HG03159 (cell line): ENCODE measurements at regions not wholly inside any gene's neighbourhood (a gene's known extent, or its start where the extent isn't known, plus 50 kb on each side); places are given as distances from the start of the nearest gene placed in this dataset.

ENCODE experiments used
- ATAC-seq: cut with Tn5 transposase; IDR thresholded peaks from one replicate; pipeline ENCODE4 v1.9.1; 2021; ENCODE audit warnings: mild to moderate bottlenecking, moderate library complexity; ENCODE audit not compliant: unreplicated experiment

DNA sequence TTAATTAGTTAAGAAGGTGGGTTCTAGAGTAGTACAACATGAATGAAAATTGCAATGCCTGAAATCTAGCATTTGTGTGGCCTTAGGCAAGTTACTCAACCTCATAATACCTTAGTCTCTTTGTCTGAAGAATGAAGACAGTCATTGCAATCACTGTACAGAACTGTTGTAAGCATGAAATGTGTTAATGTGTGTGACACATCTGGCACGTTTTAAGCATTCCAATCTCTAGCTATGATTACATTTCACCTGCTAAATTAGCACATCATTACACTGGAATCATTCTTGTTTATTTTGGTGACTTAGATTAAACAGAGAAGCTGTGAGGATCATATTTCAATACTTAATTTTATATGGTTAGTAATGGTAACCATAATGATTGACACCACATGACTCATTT is 629.7 kb upstream of the KIF2B start:
- ATAC-seq = no peak

DNA sequence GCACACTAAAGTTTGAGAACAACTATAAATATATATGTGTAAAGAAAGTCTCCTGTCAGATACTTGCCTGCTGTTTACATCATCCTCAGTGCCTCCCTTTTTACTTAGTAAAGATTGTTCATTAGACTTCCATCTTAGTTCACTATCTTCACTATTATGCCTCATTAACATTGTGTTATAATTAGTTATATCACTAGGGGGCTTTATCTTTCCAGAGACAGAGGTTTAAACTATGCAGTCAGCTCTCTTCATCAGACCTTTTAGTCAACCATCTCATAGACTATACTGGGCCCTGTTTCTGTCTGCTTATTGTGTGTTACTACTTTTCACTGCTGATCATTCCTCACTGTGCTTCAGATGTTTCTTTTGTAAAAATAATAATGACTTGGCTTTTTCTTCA is 630.8 kb upstream of the KIF2B start:
- ATAC-seq = no peak

DNA sequence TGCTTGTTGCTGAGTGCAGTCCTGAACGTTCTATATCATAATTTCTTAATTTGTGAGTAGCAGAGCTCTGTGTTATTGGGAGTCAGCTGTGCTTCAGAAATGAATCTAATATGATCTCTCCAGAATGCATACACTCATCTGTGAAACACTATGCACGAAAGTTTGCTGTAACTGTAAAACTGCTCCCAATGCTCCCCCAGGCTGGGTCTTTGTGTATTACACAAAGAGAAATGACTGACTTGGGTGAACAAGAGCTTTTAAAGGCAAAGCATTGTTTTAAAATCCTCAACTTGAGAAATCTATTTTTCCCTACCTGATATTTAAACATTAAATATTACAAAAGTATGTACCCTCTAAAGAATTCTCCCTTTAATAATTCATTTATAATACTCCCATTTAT is 636.7 kb upstream of the KIF2B start:
- ATAC-seq = no peak

DNA sequence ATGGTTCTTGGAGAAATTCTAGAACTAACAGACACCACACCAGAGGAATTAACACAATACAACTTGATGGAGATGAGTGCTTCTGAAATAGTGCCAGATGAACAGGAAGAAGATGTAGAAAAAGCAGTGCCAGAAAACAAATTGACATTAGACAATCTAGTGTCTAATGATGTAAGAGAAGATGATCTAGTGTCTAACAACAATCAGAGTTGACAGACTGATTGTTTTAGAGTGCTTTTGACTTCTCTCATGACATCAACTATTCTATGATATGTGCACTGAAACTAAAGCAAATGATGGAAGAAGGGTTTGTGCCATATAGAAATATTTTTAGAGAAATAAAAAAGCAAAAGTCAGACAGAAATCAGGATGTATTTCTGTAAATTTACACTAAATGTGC is 646.1 kb upstream of the KIF2B start:
- no peak for ATAC-seq

DNA sequence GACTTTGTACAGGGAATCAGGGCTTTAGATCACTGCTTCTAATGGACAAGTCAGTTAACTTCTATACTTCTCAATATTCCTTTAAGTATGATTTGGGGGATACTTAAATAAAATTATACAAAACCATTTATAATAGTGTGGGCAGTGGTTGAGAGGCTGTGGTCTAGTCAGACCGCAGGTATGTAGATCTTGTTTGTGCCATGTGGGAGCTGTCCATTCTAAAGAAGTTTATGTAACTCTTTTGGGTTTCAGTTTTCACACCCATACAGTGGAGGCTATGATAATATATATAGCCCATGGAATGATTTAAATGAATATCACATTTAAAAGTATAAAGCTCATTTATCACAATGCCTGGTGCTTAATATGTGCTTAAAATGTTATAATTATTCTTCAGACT is 654.3 kb upstream of the KIF2B start:
- ATAC-seq = no peak

DNA sequence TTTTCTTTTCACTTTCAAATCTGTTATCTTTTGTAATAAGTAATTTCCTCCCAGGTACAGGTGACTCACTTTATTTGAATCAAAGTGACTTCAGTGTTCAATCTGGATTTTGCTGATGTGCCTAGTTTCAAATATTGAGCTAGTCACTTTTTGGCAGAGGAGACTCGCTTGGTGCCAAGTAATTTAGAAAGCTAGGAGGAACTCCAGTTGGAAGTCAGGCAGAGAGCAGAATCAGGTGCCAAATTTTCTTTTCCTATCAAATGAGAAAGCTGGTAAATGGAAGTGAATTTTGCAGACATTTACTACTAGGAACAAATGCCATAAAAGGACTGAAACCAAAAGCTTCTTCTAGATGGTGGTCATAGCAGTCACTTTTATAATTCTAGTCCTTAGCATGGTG is 656.0 kb upstream of the KIF2B start:
- no peak for ATAC-seq

DNA sequence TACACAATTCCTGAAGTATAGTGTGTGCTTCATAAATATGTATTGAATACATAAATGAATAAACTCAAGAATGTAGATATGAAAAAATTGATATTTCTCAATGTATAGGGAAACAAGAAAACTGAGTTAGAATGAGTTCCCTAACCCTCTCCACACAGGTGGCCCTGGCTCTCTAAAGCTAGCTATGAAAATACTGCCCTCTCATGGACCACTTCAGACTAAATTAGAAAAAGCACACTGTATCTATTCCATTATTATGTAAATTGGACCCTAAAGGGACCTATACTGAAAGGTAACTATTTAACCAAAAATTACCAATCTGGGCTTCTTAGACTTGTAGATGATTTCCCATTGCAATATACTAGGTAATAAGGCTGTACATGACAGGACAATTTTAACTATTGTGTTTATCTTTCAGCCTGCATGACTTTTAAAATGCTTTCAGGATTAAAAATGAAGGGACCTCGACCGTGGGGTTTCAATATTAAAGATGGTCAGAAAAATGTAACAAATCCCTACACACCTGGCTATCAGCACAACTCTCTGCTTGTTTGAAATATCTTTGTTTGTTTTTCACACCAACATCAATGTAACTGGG is 672.5 kb upstream of the KIF2B start:
- no peak for ATAC-seq

DNA sequence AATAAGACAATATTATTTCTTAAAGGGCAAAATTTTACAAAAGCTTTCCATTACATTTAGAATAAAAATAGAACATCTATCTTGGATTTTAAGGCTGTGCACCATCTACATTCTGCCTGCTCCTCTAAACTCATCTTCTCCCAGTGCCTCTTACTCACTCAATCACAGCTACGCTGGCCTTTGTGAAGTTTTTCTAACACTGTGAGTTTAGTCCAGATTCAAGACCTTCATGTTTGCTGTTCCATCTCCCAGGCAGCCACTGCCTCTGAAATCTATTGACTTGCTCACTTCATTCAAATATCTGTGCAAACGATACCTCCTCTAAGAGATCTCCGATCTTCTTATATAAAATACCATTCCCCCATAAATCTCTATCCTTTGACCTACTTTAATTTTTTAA is 673.4 kb upstream of the KIF2B start:
- ATAC-seq = no peak

DNA sequence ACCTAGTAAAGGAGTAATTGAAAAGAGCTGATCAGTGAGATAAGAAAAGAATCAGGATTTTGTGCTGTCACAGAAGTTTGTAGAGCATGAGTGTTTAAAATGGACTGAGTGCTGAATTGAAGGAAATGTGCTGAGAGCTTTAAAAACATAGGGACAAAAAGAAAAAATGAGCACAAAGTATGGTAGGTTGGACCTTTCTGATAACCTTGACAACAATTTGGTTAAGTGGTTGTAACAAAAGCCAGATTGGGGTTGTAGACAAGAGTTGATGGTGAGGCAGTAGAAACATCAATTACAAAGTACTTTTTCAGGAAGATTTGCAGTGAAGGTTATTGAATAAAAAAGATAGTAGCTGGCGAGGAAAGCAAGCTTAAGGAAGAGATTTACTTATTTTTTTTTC is 674.7 kb upstream of the KIF2B start:
- no peak for ATAC-seq

DNA sequence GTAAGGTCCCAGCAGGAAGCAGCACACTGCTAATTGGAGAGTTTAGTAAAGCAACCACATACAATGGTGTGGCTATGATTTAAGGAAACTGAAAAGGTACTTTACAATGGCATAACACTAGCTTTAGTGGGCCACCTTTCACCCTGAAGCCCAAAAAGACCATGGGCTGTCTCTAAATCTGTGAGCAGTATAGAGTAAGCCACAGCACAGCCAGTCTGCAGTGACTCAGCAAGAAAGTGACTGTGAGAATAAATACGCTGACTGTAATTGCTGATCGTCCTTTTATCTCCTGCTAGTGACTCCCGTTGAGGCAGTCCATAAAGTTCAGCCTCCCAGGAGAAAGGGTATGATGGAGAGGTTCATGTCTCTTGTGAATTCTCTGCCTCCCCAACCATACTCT is 679.8 kb upstream of the KIF2B start:
- ATAC-seq = no peak

DNA sequence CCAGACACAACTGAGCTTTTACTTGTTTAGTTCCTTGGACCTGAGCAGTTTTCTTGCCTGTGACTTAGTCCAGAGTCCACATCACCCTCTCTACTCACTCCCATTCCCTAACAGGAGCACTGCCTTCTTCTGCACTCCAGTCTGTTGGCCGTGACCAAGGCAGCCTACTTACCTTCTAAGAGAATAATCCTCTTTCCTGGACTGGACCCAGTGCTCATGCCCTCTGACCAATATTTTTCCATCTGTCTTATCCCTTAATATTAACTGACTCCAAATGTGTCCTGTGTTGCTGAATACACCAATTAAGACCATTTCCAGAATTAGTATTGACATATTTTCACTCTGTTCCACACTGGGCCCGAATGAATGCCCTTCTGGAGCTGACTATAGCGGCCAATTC is 681.0 kb upstream of the KIF2B start:
- no peak for ATAC-seq

DNA sequence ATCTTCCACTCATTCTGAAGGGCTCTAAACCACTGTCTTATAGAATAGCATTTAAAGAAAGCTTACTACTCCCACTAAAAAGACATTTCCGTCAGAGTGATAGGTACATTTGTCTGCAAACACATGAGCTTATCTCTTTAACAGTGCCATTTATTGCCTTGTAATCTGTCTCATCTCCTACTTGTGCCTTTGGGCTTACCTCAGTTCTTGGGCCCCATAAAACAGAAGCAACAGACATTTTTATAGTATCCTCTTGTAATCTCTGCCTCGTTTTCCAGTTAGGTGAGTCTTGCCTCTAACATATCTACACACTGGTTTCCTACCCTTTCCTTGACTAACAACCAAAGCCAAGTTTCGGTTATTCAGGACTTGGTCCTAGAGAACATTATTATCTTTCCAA is 681.4 kb upstream of the KIF2B start:
- no peak for ATAC-seq

DNA sequence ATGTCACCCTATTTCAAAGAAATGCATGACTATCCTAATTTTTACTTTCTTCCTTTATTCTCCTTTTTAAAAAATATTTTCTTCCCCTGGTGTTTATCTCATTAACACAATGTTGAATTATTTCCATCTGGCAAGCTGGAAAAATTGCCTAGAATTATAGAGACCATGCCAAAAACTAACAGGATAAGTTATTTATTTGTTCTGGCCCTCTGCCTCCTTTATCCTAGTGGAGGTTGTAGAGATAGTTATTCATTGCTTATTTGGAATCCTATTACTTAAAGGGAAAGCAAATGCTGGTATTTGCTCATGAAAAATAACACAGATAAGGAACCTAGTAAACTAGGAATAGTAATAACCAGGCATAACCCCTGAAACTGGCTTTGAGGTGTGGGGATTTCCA is 684.9 kb upstream of the KIF2B start:
- no peak for ATAC-seq

DNA sequence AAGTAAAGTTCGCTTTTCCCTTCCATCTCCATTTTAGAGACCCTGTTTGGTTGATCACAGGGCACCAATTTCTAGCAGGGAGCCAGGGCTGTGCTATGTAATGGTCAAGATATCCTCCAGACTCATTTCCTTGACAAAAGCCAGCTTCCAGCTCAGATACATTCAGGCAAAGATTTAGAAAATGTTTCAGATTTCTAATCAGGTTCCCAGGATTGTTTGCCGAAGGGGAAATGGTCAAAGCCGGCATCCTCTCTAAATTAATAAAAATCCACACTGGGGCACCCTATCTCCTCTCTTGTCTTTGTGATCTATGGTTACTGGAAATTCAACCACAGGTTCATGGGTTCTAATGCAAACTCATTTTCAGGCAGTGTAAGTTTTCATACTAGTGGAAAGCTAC is 686.8 kb upstream of the KIF2B start:
- no peak for ATAC-seq

DNA sequence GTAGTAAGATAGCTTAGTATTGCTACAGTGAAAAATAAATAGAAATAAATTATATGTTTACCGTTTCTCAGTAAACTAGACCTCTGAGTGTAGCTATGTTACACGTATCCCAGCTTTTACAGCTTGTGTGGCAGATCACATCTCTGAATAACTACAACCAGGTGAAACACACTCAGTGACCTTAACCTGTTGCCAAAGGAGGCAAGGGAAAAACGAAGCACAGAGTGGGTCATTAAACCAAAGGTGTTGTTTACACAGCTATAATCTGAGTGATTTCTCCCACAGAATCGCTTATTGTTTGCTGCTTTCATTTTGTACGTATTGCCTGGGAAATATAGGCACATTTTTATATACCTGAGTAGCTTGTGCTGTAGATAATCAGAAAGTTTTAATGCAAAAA is 688.2 kb upstream of the KIF2B start:
- no peak for ATAC-seq

DNA sequence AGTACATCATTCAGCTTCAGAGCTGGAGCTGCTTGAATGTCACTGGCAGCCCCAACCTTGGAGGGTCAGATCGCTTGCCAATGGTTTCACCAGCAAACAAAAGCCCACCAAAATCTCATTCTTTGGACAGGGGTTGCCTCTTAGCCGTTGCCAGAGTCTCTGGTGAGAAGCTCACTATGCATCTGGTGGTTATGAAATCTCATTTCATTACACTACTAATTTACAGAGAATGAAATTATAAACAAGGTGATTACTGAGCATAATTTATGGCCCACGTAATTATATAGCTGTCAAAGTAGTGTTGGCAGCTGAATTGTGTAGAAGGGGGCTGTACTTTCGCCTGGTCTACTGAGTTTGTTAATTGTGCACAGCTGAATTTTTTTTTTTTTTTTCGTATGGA is 688.9 kb upstream of the KIF2B start:
- no peak for ATAC-seq

DNA sequence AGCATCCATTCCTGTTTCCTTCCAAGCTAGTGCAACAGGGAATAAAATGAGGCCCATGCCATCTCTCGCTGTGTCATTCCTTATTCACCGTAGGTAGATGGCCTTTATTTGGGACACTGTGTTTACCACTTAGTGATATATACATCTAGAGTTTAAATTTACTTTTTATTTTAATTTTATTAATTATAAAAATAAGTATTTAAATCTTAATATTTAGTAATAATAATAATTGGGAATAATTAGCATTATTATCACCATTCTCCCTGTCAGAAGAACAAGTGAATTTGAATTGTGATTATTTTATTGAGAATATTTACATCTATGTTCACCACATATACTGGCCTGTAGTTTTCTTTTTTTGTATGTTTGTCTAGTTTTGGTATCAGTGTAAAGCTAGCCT is 692.9 kb upstream of the KIF2B start:
- no peak for ATAC-seq

DNA sequence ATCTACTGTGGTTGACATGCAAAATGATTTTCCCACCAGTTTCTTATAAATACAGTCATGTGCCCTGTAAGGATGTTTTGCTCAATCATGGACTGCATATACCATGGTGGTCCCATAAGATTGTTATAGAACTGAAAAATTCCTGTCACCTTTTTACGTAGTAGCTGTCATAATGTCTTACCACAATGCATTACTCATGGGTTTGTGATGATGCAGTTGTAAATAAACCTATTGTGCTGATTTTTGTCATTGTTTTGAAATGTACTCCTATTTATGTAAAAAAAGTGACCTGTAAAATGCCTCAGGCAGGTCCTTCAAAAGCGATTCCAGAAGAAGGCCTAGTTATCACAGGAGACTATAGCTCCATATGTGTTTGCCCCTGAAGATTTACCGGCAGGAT is 695.4 kb upstream of the KIF2B start:
- no peak for ATAC-seq

DNA sequence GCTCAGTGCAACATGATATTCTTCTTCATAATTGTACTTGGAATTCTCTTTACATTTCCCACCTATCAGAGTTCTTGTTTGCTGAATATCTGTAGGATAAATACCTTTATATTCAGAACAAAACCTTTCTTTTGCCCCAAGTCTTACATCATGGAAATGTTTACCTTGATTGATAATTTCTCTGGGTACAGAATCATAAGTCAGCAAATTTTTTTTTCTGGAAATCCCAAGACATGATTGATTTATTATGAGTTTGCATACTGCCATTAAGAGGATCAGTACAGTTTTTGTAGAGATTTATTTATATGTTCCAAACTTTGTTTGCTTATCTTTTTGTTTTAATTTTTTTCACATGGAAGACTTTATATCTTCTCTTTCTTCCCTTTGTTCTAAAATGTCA is 699.8 kb upstream of the KIF2B start:
- ATAC-seq = no peak

DNA sequence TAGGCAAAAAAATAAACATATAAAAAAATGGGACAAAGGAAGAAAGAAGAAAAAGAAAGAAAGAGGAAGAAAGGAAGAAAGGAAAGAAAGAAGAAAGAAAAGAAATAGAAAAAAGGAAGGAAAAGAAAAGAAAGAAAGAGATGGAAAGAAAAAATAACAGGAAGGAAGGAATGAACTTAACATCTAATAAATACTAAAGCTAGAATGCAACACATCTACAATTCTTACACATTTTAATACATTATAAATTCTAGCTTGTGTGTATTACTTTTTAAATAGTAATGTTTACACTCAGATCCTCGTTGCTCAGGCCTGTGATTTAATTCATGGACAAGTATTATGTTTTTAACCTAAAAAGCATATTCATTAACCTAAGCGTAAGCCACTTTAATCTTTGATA is 703.0 kb upstream of the KIF2B start:
- ATAC-seq = no peak

DNA sequence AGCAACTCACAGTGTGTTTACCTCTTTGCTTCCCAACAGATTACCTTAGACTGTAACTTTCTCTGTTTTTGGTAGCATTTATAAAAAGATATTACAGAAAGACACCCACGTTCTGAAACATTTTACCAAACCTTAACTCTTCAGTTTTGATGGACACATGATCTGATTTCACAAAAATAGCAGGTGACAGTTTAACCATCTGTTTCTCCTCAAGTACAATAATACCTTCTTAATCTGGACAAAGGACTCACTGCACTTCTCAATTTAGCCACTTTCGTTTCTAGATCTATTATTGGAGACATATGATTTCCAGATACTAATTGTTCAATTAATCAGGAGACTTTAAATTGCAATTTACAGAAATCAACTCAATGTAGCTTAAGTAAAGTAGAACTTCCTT is 703.8 kb upstream of the KIF2B start:
- no peak for ATAC-seq

DNA sequence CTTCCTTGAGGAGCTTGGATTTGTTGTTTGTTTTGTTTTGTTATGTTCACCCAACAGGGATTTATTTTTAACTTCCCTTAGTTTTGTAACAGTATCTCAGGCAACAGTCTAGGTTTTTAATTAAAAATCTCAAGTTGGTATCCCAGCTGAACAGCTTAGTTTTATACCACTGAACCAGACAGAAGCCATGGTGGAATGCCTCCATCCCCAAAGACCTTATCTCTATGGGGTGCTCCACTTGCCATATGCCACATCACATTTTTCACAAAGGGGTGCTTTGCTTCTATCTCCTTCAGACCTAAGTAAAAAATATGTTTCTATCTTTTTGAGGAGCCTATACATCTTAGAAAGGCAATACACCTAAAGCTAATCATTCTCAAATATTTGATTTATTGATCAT is 715.8 kb upstream of the KIF2B start:
- no peak for ATAC-seq

DNA sequence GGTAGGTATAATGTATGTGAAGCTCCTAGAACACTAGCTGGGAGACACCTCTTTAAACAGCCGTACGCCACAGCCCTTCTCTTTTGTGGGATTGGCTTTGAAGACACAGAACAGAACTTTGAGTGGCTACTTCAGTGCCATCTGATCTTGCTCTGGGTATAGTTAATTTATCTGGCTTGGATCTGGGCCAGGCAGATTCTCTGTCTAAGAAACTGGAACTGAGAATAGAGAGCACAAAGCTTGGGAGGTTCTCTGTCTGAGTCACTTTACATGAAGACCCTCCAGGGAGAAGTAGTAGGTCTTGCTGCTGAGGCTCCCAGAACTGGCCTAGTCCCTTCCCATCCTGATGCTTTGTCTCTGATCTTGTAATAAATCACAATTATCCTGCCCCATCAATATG is 721.0 kb upstream of the KIF2B start:
- no peak for ATAC-seq

DNA sequence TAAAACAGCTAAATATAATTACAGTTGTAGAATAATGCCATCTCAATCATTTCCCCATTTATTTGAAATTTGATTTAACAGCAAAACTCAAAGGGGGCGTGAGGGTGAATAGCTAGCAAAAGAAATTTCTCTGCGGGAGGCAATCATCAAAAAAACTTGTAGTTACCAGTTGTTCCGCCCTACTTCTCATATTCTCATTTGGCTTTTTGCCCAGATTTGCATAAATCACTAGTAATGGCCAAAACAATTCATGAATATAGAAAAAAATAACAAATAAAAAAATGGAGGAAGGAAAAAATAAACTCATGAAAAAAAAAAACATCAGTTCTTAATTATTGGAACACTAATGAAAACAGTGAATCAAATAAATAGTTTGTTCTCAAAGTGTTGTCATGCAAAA is 722.6 kb upstream of the KIF2B start:
- ATAC-seq = no peak
